H9 (cell line): ENCODE measurements at regions not wholly inside any gene's neighbourhood (a gene's known extent, or its start where the extent isn't known, plus 50 kb on each side); places are given as distances from the start of the nearest gene placed in this dataset.

ENCODE experiments used
- DNase-seq: peaks from one replicate; pipeline ENCODE4 v3.0.0-alpha.2; 2017
- H2AFZ ChIP-seq: one replicate; pipeline ENCODE4 v1.6.1; 2013; ENCODE audit warnings: mild to moderate bottlenecking, low read length, control low read depth, moderate library complexity
- H2AK5ac ChIP-seq: 2 replicates; pipeline ENCODE4 v1.6.1; 2013; ENCODE audit warnings: low read length, control low read depth, mixed read lengths; ENCODE audit not compliant: insufficient read length
- H2BK120ac ChIP-seq: one replicate; pipeline ENCODE4 v1.6.1; 2013; ENCODE audit warnings: low read depth, mild to moderate bottlenecking, low read length, control low read depth, inconsistent platforms; ENCODE audit not compliant: poor library complexity, severe bottlenecking
- H2BK12ac ChIP-seq: 2 replicates; pipeline ENCODE4 v1.6.1; 2013; ENCODE audit warnings: low read length, control low read depth, mixed read lengths, low read depth; ENCODE audit not compliant: insufficient read length
- H2BK15ac ChIP-seq: 2 replicates; pipeline ENCODE4 v1.6.1; 2013; ENCODE audit warnings: low read depth, low read length, control low read depth
- H2BK20ac ChIP-seq: one replicate; pipeline ENCODE4 v1.6.1; 2013; ENCODE audit warnings: low read depth, mild to moderate bottlenecking, low read length, control low read depth, inconsistent platforms; ENCODE audit not compliant: poor library complexity, severe bottlenecking
- H2BK5ac ChIP-seq: 2 replicates; pipeline ENCODE4 v1.6.1; 2013; ENCODE audit warnings: low read length, control low read depth, mixed read lengths; ENCODE audit not compliant: insufficient read length
- H3K14ac ChIP-seq: 2 replicates; pipeline ENCODE4 v1.6.1; 2013; ENCODE audit warnings: low read length, control low read depth; ENCODE audit not compliant: insufficient read depth
- H3K18ac ChIP-seq: 2 replicates; pipeline ENCODE4 v1.6.1; 2013; ENCODE audit warnings: low read depth, mild to moderate bottlenecking, mixed read lengths, low read length, control low read depth; ENCODE audit not compliant: insufficient read length
- H3K23ac ChIP-seq: 2 replicates; pipeline ENCODE4 v1.6.1; 2013; ENCODE audit warnings: low read length, control low read depth, mixed read lengths, low read depth; ENCODE audit not compliant: insufficient read length
- H3K23me2 ChIP-seq: 2 replicates; pipeline ENCODE4 v1.6.1; 2013; ENCODE audit warnings: low read depth, mild to moderate bottlenecking, mixed read lengths, low read length, control low read depth; ENCODE audit not compliant: insufficient read length, poor library complexity, severe bottlenecking
- H3K27ac ChIP-seq: 2 replicates; pipeline ENCODE4 v1.5.1; 2013; ENCODE audit warnings: low read length, control low read depth, mixed read lengths, low read depth; ENCODE audit not compliant: insufficient read length
- H3K27me3 ChIP-seq: 2 replicates; pipeline ENCODE4 v1.6.1; 2013; ENCODE audit warnings: low read length, control low read depth, inconsistent platforms; ENCODE audit not compliant: insufficient read depth
- H3K4ac ChIP-seq: 2 replicates; pipeline ENCODE4 v1.6.1; 2013; ENCODE audit warnings: low read depth, mild to moderate bottlenecking, control low read depth, inconsistent platforms, low read length, moderate library complexity
- H3K4me1 ChIP-seq: 2 replicates; pipeline ENCODE4 v1.6.1; 2013; ENCODE audit warnings: low read length, control low read depth, inconsistent platforms; ENCODE audit not compliant: insufficient read depth
- H3K4me2 ChIP-seq: 2 replicates; pipeline ENCODE4 v1.6.1; 2013; ENCODE audit warnings: low read length, control low read depth, mixed read lengths; ENCODE audit not compliant: insufficient read length, insufficient read depth
- H3K56ac ChIP-seq: 2 replicates; pipeline ENCODE4 v1.6.1; 2013; ENCODE audit warnings: low read depth, mild to moderate bottlenecking, mixed read lengths, low read length, control low read depth; ENCODE audit not compliant: insufficient read length
- H3K79me1 ChIP-seq: 2 replicates; pipeline ENCODE4 v1.6.1; 2013; ENCODE audit warnings: low read depth, mild to moderate bottlenecking, moderate library complexity, low read length, control low read depth, inconsistent platforms; ENCODE audit not compliant: insufficient read depth, poor library complexity, severe bottlenecking
- H3K79me2 ChIP-seq: 2 replicates; pipeline ENCODE4 v1.6.1; 2013; ENCODE audit warnings: low read length, control low read depth, inconsistent platforms; ENCODE audit not compliant: insufficient read depth
- H3K9ac ChIP-seq: 2 replicates; pipeline ENCODE4 v1.6.1; 2013; ENCODE audit warnings: low read length, control low read depth, mixed read lengths; ENCODE audit not compliant: insufficient read length; ENCODE audit errors: extremely low read depth
- H3K9me3 ChIP-seq: one replicate; pipeline ENCODE4 v1.6.1; 2013; ENCODE audit warnings: low read depth, low read length, inconsistent platforms; ENCODE audit not compliant: control insufficient read depth
- H3T11ph ChIP-seq: one replicate; pipeline ENCODE4 v1.6.1; 2013; ENCODE audit warnings: mild to moderate bottlenecking, low read length, control low read depth, inconsistent platforms
- H4K20me1 ChIP-seq: one replicate; pipeline ENCODE4 v1.6.1; 2013; ENCODE audit not compliant: control insufficient read depth, insufficient read length, insufficient read depth
- H4K5ac ChIP-seq: 2 replicates; pipeline ENCODE4 v1.6.1; 2013; ENCODE audit warnings: low read depth, mild to moderate bottlenecking, mixed read lengths, low read length, control low read depth; ENCODE audit not compliant: insufficient read length
- H4K8ac ChIP-seq: replicated peaks from 2 replicates; pipeline ENCODE4 v1.6.1; 2013; ENCODE audit warnings: low read length, control low read depth, mixed read lengths, low read depth; ENCODE audit not compliant: insufficient read length
- H4K91ac ChIP-seq: 2 replicates; pipeline ENCODE4 v1.6.1; 2013; ENCODE audit warnings: low read depth, mild to moderate bottlenecking, moderate library complexity, mixed read lengths, low read length, control low read depth; ENCODE audit not compliant: insufficient read length
- H3K27ac Mint-ChIP-seq, 3 experiments: 2 replicates in 2 of 3; 3 replicates in 1 of 3; pipeline ENCODE4 v1.8.0; 2020 to 2021; ENCODE audit warnings: mixed read lengths in 3 of 3, mild to moderate bottlenecking in 1 of 3, moderate library complexity in 1 of 3
- H3K27me3 Mint-ChIP-seq: 2 replicates; pipeline ENCODE4 v1.8.0; 2021; ENCODE audit warnings: low read depth, mild to moderate bottlenecking, moderate library complexity, mixed read lengths
- H3K36me3 Mint-ChIP-seq, 3 experiments: 2 replicates in 2 of 3; 3 replicates in 1 of 3; pipeline ENCODE4 v1.8.0; 2020 to 2021; ENCODE audit warnings: low read depth in 3 of 3, mixed read lengths in 3 of 3; ENCODE audit not compliant: insufficient read depth in 1 of 3
- H3K4me1 Mint-ChIP-seq, 2 experiments: 2 replicates each; pipeline ENCODE4 v1.8.0; 2020; ENCODE audit warnings: mixed read lengths in 2 of 2
- H3K4me3 Mint-ChIP-seq, 2 experiments: 2 replicates in 1 of 2; 3 replicates in 1 of 2; pipeline ENCODE4 v1.8.0; 2020 to 2021; ENCODE audit warnings: mild to moderate bottlenecking in 2 of 2, mixed read lengths in 2 of 2, moderate library complexity in 1 of 2
- H3K9me3 Mint-ChIP-seq, 2 experiments: 2 replicates in 1 of 2; 3 replicates in 1 of 2; pipeline ENCODE4 v1.8.0; 2020; ENCODE audit warnings: mild to moderate bottlenecking in 2 of 2, mixed read lengths in 2 of 2, moderate library complexity in 1 of 2
- CTCF ChIP-seq: fragments of 200-600 bp; sonication (generic); conservative IDR thresholded peaks from 3 replicates; pipeline ENCODE4 v1.8.0; 2021; ENCODE audit warnings: antibody characterized with exemption, mild to moderate bottlenecking
- WGBS: extraction: QIAGEN DNeasy Blood & Tissue Kit; methylation state at CpG from one replicate; pipeline ENCODE4 v1.1.7; 2013; ENCODE audit warnings: missing lambda C conversion rate, low lambda C conversion rate, mixed read lengths; ENCODE audit not compliant: insufficient read length; ENCODE audit errors: extremely low coverage; 5-methylcytosine and 5-hydroxymethylcytosine counted together

GRCh38 chr20:11210611-11211010, 536.8 kb upstream of the JAG1 start:
- Histone ChIP-seq H3K9ac (no peak overlapping the region), H3K27ac (no peak overlapping the region), H2AK5ac (no peak overlapping the region), H2BK15ac (no peak overlapping the region), H2AFZ (no peak overlapping the region), H4K20me1 (no peaks in the 10 kb centered on the region), H2BK20ac (no peak overlapping the region), H3K56ac (no peak overlapping the region), H3K4ac (no peak overlapping the region), H3K23ac (no peak overlapping the region), H3K14ac (no peak overlapping the region), H4K91ac (no peak overlapping the region), H4K5ac (no peak overlapping the region), H3K27me3 (no peaks in the 10 kb centered on the region; the same call in 1 of the 2 replicates), H2BK12ac (no peak overlapping the region), H3K79me1 (no peaks in the 10 kb centered on the region), H3K18ac (no peak overlapping the region), H3K4me2 (no peak overlapping the region), H4K8ac (no peak overlapping the region), H3K79me2 (no peaks in the 10 kb centered on the region), H3K9me3 (no peaks in the 10 kb centered on the region), H2BK120ac (no peak overlapping the region), H3K4me1 (no peaks in the 10 kb centered on the region), H2BK5ac (no peak overlapping the region), H3K23me2 (no peaks in the 10 kb centered on the region), H3T11ph (no peak overlapping the region)
- WGBS = no CpG with 5 or more reads among the region's 5 CpGs
- no peak overlapping the region for H3K4me3 Mint-ChIP-seq
- no peak overlapping the region for H3K27ac Mint-ChIP-seq
- H3K4me1 Mint-ChIP-seq = peaks cover 5 to 11% of the 10 kb centered on the region in 2 experiments
- no peaks in the 10 kb centered on the region for H3K9me3 Mint-ChIP-seq
- no peak for DNase-seq
- no peaks in the 10 kb centered on the region for H3K27me3 Mint-ChIP-seq
- no peak for TF ChIP-seq CTCF
- H3K36me3 Mint-ChIP-seq = no peaks in the 10 kb centered on the region
